Body of pancreas (tissue), 4 donors: ENCODE measurements at regions not wholly inside any gene's neighbourhood (a gene's known extent, or its start where the extent isn't known, plus 50 kb on each side); places are given as distances from the start of the nearest gene placed in this dataset.
A peak's percentile ranks its signal among the peaks of the same experiment; 100 is the strongest.

Experiments used
- ATAC-seq: fragments of 150-250 bp; one replicate; pipeline ENCODE4 v1.9.1; 2016
- DNase-seq, 4 donors: peaks; one replicate each; pipeline ENCODE4 v3.0.0-alpha.2; 2019
- H3K27ac ChIP-seq, 4 donors: fragments of 200-600 bp; sonication (generic); 1 replicate in 3 of 4; 2 replicates in 1 of 4; pipeline versions ENCODE4 v1.5.1 to v1.6.1; 2016 to 2019; ENCODE audit warnings: mild to moderate bottlenecking in 1 of 4, mixed read lengths in 1 of 4, moderate library complexity in 1 of 4
- H3K27me3 ChIP-seq, 2 donors: fragments of 200-600 bp; sonication (generic); one replicate each; pipeline ENCODE4 v1.6.0; 2016; ENCODE audit warnings: mild to moderate bottlenecking in 1 of 2
- H3K36me3 ChIP-seq, 2 donors: fragments of 200-600 bp; sonication (generic); replicated peaks in 1 of 2; 2 replicates each; pipeline ENCODE4 v1.5.1; 2016; ENCODE audit warnings: low read depth in 2 of 2; ENCODE audit not compliant: insufficient read depth in 1 of 2
- H3K4me1 ChIP-seq: fragments of 200-600 bp; sonication (generic); one replicate; pipeline ENCODE4 v1.6.0; 2016
- H3K4me3 ChIP-seq, 2 donors: fragments of 200-600 bp; sonication (generic); 1 replicate in 1 of 2; 2 replicates in 1 of 2; pipeline ENCODE4 v1.5.1; 2016 to 2019
- H3K9me3 ChIP-seq, 3 donors: fragments of 200-600 bp; sonication (generic); 1 replicate in 2 of 3; 2 replicates in 1 of 3; pipeline ENCODE4 v1.5.1; 2016
- CTCF ChIP-seq, 7 experiments: fragments of 450-650 bp in 4 of 7; fragments of 200-600 bp in 3 of 7; sonication (generic) in 3 of 7; IDR thresholded peaks; one replicate each; pipeline ENCODE4 v1.5.1; 2016 to 2019; ENCODE audit warnings: antibody characterized with exemption in 7 of 7
- POLR2A ChIP-seq, 3 donors: fragments of 450-650 bp; IDR thresholded peaks; one replicate each; pipeline ENCODE4 v1.6.1; 2016; ENCODE audit warnings: antibody characterized with exemption in 3 of 3, mild to moderate bottlenecking in 2 of 3
- WGBS, 2 donors: methylation state at CpG; one replicate each; pipeline ENCODE4 v1.1.5; 2017; 5-methylcytosine and 5-hydroxymethylcytosine counted together
- intact Hi-C: fragments of 100-400 bp; cut with DNase I; formaldehyde crosslinking; loops from one replicate; pipeline ENCODE4 v1.15.1; 2023

DNA sequence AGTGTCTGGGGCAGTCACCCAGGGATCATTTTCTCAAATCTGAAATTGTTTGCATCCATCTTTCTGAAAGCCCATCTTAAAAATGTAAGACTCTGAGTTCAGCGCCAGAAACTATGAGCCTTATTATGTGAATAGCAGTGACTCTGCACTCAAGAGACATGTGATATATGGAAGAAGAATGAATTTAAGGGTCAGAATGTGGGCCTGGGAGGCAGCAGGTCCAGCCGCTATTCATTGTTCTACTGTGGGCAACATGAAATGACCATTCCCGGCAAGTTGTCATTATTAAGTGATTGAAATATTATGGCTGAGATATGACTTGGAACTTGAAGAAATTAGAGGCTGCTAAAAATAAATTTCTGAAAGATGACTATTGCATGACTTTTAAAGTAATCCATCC is 228.6 kb upstream of the ARRDC4 start:
- Histone ChIP-seq H3K36me3 (no peaks in the 10 kb centered on the region), H3K4me3 (no peak overlapping the region), H3K27ac (no peak overlapping the region), H3K27me3 (no peaks in the 10 kb centered on the region), H3K9me3 (no peaks in the 10 kb centered on the region), H3K4me1 (no peaks in the 10 kb centered on the region)
- ATAC-seq: no peak
- TF ChIP-seq CTCF (IDR thresholded peaks at IDR 0.05) (no peak), POLR2A (IDR thresholded peaks at IDR 0.05) (no peak)
- intact Hi-C loops: no loop called here
- DNase-seq: no peak
- WGBS, 2 donors: 81 to 97% methylated on average over 3 of the region's 3 CpGs

DNA sequence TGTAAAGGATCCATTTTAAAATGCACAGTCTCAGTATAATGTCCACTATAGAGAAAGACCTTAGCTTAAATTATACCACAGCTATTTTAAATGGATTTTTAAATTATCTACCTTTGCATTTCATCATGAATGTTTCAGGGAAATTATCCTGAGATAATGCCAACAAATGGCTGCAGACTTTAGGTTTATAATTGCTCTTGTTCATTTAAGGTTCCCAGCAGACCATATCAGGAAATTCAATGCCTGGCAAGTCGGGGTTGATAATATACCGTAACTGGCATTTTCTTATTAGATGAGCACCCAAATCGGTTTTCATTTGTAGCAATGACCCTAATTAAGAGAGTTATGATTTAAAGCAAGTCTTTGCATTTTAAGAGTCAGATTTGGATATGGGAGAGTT is 227.1 kb upstream of the ARRDC4 start:
- DNase-seq (no peak), ATAC-seq (no peak)
- H3K27me3 ChIP-seq: no peaks in the 10 kb centered on the region
- no peak overlapping the region for H3K27ac ChIP-seq
- no peaks in the 10 kb centered on the region for H3K36me3 ChIP-seq
- intact Hi-C loops: no loop called here
- H3K4me1 ChIP-seq: no peaks in the 10 kb centered on the region
- TF ChIP-seq POLR2A (IDR thresholded peaks at IDR 0.05) (no peak), CTCF (IDR thresholded peaks at IDR 0.05) (no peak)
- WGBS, 2 donors: 60 to 74% methylated on average over 3 of the region's 3 CpGs
- no peak overlapping the region for H3K4me3 ChIP-seq
- H3K9me3 ChIP-seq: no peaks in the 10 kb centered on the region

DNA sequence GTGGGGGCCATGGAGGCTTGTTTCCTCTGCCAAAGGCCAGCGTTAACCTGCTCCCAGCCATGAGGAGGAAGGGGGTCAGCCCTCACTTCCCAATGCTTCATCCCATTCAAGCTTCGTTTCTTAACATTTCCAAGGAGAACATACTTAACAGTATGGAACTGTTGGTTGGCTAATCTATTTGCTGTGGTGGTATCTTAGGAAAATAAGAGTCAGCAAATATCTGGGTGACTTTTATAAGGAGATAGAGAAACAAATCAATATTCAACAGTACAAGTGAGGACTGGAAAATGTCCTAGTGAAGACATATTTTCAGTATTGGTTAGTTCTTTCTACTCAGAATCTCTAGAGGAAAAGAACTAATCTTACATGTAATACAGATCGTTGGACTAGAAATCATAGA is 223.8 kb upstream of the ARRDC4 start:
- intact Hi-C loops: no loop called here
- no peak overlapping the region for H3K4me3 ChIP-seq
- no peaks in the 10 kb centered on the region for H3K36me3 ChIP-seq
- DNase-seq: no peak
- H3K4me1 ChIP-seq: no peaks in the 10 kb centered on the region
- no peak overlapping the region for H3K27ac ChIP-seq
- no peaks in the 10 kb centered on the region for H3K27me3 ChIP-seq
- ATAC-seq: no peak
- no peak for TF ChIP-seq CTCF (IDR thresholded peaks at IDR 0.05)
- no peak for TF ChIP-seq POLR2A (IDR thresholded peaks at IDR 0.05)
- WGBS, 2 donors: 55 to 80% methylated on average over 3 of the region's 3 CpGs
- H3K9me3 ChIP-seq: no peaks in the 10 kb centered on the region

DNA sequence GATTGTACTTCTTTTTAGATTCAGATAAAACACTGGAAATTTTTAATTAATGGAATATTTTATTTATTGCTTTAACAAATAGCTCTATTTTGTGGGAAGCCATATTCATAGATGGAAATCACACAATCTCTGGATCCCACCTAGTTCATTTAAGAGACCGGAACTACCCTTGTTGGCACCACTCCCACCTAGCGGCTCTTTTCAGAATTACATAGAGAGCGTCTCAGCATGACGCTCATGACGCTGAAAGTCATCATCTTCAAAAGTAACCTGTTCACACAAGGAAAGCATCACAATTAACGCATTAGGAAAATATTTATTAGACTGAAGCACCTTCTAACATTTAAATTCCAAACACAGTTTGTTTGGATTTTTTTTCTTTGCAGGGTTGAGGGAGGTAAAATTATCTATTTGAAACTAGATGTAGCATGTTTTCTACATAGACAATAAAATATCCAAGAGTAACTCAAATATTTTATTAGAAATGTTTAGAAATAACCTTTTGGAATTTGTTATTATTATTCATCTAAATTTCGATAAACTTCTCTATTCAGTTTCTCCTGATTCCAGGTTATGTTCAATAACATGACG is 214.9 kb upstream of the ARRDC4 start:
- peak; percentile 16 to 47 (median 27) for DNase-seq
- TF ChIP-seq CTCF (IDR thresholded peaks at IDR 0.05): peak; percentile 20 to 63 (median 44)
- no peak for TF ChIP-seq POLR2A (IDR thresholded peaks at IDR 0.05)
- intact Hi-C loops: no loop called here
- Histone ChIP-seq H3K4me1 (no peaks in the 10 kb centered on the region), H3K36me3 (no peaks in the 10 kb centered on the region), H3K9me3 (no peaks in the 10 kb centered on the region), H3K27ac (no peak overlapping the region), H3K4me3 (no peak overlapping the region), H3K27me3 (no peaks in the 10 kb centered on the region)
- WGBS, 2 donors: 43 to 47% methylated on average over 8 of the region's 8 CpGs
- ATAC-seq: no peak

DNA sequence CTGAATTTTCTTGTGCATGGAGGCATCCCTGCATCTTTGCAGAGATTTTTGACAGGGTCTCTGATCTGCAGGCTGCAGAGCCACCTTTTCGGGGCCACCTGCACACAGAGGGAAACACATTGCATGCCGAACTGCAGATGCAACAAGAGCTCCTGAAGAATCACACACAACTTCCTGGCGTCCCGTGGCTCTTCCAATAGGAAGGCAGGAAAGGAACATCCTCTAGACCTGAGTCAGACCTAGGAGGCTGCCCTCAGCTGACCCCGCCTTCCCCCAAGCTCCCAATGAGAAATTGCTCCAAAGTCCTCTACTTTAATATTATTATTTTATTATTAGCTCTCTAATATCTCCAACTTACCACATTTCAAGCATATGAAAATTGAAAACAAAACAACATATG is 213.2 kb upstream of the ARRDC4 start:
- intact Hi-C loops: no loop called here
- no peak overlapping the region for H3K27ac ChIP-seq
- WGBS, 2 donors: 59 to 78% methylated on average over 5 of the region's 5 CpGs
- no peaks in the 10 kb centered on the region for H3K9me3 ChIP-seq
- no peak overlapping the region for H3K4me3 ChIP-seq
- no peak for TF ChIP-seq CTCF (IDR thresholded peaks at IDR 0.05)
- no peak for TF ChIP-seq POLR2A (IDR thresholded peaks at IDR 0.05)
- H3K27me3 ChIP-seq: no peaks in the 10 kb centered on the region
- no peaks in the 10 kb centered on the region for H3K4me1 ChIP-seq
- ATAC-seq: no peak
- DNase-seq: no peak
- H3K36me3 ChIP-seq: no peaks in the 10 kb centered on the region
